ENCODE measurements at regions not wholly inside any gene's neighbourhood (a gene's known extent, or its start where the extent isn't known, plus 50 kb on each side); places are given as distances from the start of the nearest gene placed in this dataset.

- peak in 1 of 2 donors; percentile 16 for DNase-seq
- Histone ChIP-seq H3K27ac (no peak overlapping the region), H3K9me3 (peaks cover 4 to 51% (median 38%) of the 10 kb centered on the region in 4 donors), H3K4me3 (peak overlapping the region in 3 of 4 donors; percentile 37 to 40 (median 38)), H3K27me3 (peaks cover 0 to 15% (median 0%) of the 10 kb centered on the region in 3 donors), H3K36me3 (no peaks in the 10 kb centered on the region), H3K4me1 (no peaks in the 10 kb centered on the region)
- intact Hi-C loops (cut with DNase I; ENCODE audit: low total_unique reads), result no loop called here
- TF ChIP-seq POLR2AphosphoS5 (IDR thresholded peaks at IDR 0.05) (no peak), CTCF (IDR thresholded peaks at IDR 0.05) (no peak), EP300 (IDR thresholded peaks at IDR 0.05) (no peak), POLR2A (IDR thresholded peaks at IDR 0.05) (no peak)
- 25 to 32% (median 28%) methylated on average over 6 of the region's 6 CpGs for WGBS, 5 donors
Measured at GRCh38 chr15:24772266-24772665, 96.7 kb downstream of the NPAP1 start.

GRCh38 chr15:24772686-24773373 lies 97.3 kb downstream of the NPAP1 start:
- peak overlapping the region; percentile 37 to 48 (median 39) for H3K4me3 ChIP-seq
- peak in 2 of 3 donors; percentile 41 to 46 for TF ChIP-seq POLR2AphosphoS5 (IDR thresholded peaks at IDR 0.05)
- no peak for TF ChIP-seq CTCF (IDR thresholded peaks at IDR 0.05)
- no peak for TF ChIP-seq POLR2A (IDR thresholded peaks at IDR 0.05)
- TF ChIP-seq EP300 (IDR thresholded peaks at IDR 0.05), result no peak
- WGBS, 5 donors, result 23 to 36% (median 28%) methylated on average over 44 to 47 of the region's 47 CpGs
- peak; percentile 64 to 97 for DNase-seq
- H3K9me3 ChIP-seq, result peaks cover 4 to 51% (median 38%) of the 10 kb centered on the region in 4 donors
- H3K27me3 ChIP-seq, result peaks cover 0 to 15% (median 0%) of the 10 kb centered on the region in 3 donors
- intact Hi-C loops (cut with DNase I; ENCODE audit: low total_unique reads), result no loop called here
- H3K36me3 ChIP-seq, result no peaks in the 10 kb centered on the region
- H3K4me1 ChIP-seq, result no peaks in the 10 kb centered on the region
- H3K27ac ChIP-seq, result peak overlapping the region in 1 of 5 donors; percentile 13

GRCh38 chr15:24777307-24777706 lies 101.7 kb downstream of the NPAP1 start:
- TF ChIP-seq EP300 (IDR thresholded peaks at IDR 0.05), result no peak
- TF ChIP-seq CTCF (IDR thresholded peaks at IDR 0.05), result no peak
- TF ChIP-seq POLR2A (IDR thresholded peaks at IDR 0.05), result no peak
- TF ChIP-seq POLR2AphosphoS5 (IDR thresholded peaks at IDR 0.05), result no peak
- Histone ChIP-seq H3K4me3 (no peak overlapping the region), H3K9me3 (peaks cover 4 to 65% (median 47%) of the 10 kb centered on the region in 4 donors), H3K27ac (no peak overlapping the region), H3K4me1 (no peaks in the 10 kb centered on the region), H3K27me3 (peaks cover 0 to 15% (median 0%) of the 10 kb centered on the region in 3 donors), H3K36me3 (no peaks in the 10 kb centered on the region)
- DNase-seq, result no peak
- intact Hi-C loops (cut with DNase I; ENCODE audit: low total_unique reads), result no loop called here

- 37 to 48% (median 40%) methylated on average over 4 of the region's 4 CpGs for WGBS, 5 donors
- Histone ChIP-seq H3K4me3 (no peak overlapping the region), H3K27ac (no peak overlapping the region), H3K9me3 (peaks cover 0 to 42% (median 20%) of the 10 kb centered on the region in 4 donors), H3K36me3 (no peaks in the 10 kb centered on the region), H3K27me3 (peaks cover 0 to 6% (median 0%) of the 10 kb centered on the region in 3 donors), H3K4me1 (no peaks in the 10 kb centered on the region)
- DNase-seq, result no peak
- intact Hi-C loops (cut with DNase I; ENCODE audit: low total_unique reads), result no loop called here
- no peak for TF ChIP-seq EP300 (IDR thresholded peaks at IDR 0.05)
- no peak for TF ChIP-seq POLR2A (IDR thresholded peaks at IDR 0.05)
- TF ChIP-seq CTCF (IDR thresholded peaks at IDR 0.05), result no peak
- TF ChIP-seq POLR2AphosphoS5 (IDR thresholded peaks at IDR 0.05), result no peak
Measured at GRCh38 chr15:24784506-24784905, 108.9 kb downstream of the NPAP1 start.

All from stomach (tissue), 8 donors.